Type B pancreatic cell (in vitro differentiated cells): ENCODE measurements at regions not wholly inside any gene's neighbourhood (a gene's known extent, or its start where the extent isn't known, plus 50 kb on each side); places are given as distances from the start of the nearest gene placed in this dataset.

Source experiments
- DNase-seq: peaks from one replicate; pipeline ENCODE4 v3.0.0; 2021; ENCODE audit warnings: mixed read lengths; ENCODE audit not compliant: unreplicated experiment; ENCODE audit errors: extremely low spot score
- H3K27ac Mint-ChIP-seq: 2 replicates; pipeline ENCODE4 v1.8.0; 2021; ENCODE audit warnings: mild to moderate bottlenecking, mixed read lengths
- H3K27me3 Mint-ChIP-seq: 2 replicates; pipeline ENCODE4 v1.8.0; 2021; ENCODE audit warnings: mixed read lengths
- H3K36me3 Mint-ChIP-seq: 2 replicates; pipeline ENCODE4 v1.8.0; 2021; ENCODE audit warnings: mixed read lengths
- H3K4me1 Mint-ChIP-seq: one replicate; pipeline ENCODE4 v1.8.0; 2021; ENCODE audit warnings: mixed read lengths; ENCODE audit not compliant: unreplicated experiment
- H3K4me3 Mint-ChIP-seq: 2 replicates; pipeline ENCODE4 v1.8.0; 2021; ENCODE audit warnings: mild to moderate bottlenecking, mixed read lengths
- H3K9me3 Mint-ChIP-seq: 2 replicates; pipeline ENCODE4 v1.8.0; 2021; ENCODE audit warnings: mixed read lengths
- CTCF ChIP-seq: fragments of 200-600 bp; sonication (generic); conservative IDR thresholded peaks from 2 replicates; pipeline ENCODE4 v1.5.0; 2021; ENCODE audit warnings: antibody characterized with exemption, mild to moderate bottlenecking

DNA sequence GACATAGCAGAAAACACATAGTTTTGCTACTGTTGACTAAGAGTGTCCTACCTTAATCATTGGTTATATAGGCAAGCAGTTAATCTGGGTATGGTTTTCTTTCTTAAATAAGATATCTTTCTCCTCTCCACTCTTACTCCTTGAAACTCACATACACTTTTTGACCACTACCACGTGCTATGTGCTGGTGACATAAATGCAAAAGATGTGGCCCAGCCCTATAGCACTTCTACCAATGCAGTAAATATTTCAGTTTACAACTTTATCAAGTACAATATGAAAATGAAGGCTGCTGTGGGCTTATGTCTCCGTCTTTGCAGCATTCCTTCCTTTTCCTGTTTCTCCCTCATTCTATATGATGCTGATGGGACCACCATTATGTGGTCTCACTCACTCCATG, 410.2 kb upstream of the CFAP20DC start:
- Mint-ChIP-seq H3K27me3 (no peaks in the 10 kb centered on the region), H3K4me3 (no peak overlapping the region), H3K9me3 (peaks cover 4% of the 10 kb centered on the region), H3K36me3 (no peaks in the 10 kb centered on the region), H3K4me1 (no peaks in the 10 kb centered on the region), H3K27ac (no peak overlapping the region)
- no peak for TF ChIP-seq CTCF
- DNase-seq = no peak

- H3K27ac Mint-ChIP-seq = no peak overlapping the region
- no peaks in the 10 kb centered on the region for H3K36me3 Mint-ChIP-seq
- H3K27me3 Mint-ChIP-seq = no peaks in the 10 kb centered on the region
- H3K4me3 Mint-ChIP-seq = no peak overlapping the region
- peaks cover 4% of the 10 kb centered on the region for H3K9me3 Mint-ChIP-seq
- no peaks in the 10 kb centered on the region for H3K4me1 Mint-ChIP-seq
- no peak for DNase-seq
- TF ChIP-seq CTCF = no peak
Measured at GRCh38 chr3:59456852-59457485, 407.1 kb upstream of the CFAP20DC start.

DNA sequence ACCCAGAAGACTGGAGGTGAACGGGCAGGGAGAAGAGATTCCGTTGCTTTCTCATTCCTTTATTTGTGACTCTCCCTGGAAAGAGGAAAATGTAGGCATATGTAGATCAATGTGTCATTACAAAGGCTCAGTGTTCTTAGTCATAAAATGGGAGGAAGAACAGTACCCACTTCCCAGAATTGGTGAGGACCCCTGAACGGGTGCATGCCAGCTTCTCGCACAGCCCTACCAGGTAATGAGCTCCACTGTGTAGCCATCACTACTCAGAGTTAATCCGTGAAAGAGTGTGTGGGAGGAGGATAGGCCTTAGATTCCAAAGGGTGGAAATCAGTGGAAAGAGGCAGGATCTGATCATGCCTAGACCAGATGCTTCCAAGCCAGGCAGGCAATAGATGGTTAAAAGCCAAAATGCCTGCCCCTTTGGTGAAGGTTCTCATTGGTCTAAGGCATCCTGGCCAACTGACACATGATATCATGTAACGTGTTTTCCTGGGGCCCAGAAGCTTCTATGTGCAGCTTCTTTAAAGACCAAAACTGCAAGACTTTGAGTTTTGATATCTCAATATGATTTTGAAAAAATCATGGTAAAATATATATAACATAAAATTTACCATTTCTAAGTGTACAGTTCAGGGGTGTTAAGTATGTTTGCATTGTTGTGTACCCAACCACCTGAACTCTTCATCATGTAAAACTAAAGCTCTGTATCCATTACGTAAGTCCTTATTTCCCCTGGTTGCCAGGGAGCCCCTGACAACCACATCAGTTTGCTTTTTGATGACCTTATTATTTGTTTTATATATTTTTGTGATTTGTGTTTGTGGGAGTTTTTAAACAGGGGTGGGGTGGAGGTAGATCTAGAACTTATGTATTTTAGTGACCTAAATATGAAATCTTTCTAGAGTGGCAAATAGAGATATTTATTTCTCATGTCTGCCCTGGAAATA, 402.2 kb upstream of the CFAP20DC start:
- no peak for DNase-seq
- Mint-ChIP-seq H3K4me3 (no peak overlapping the region), H3K36me3 (no peaks in the 10 kb centered on the region), H3K4me1 (peaks cover 24% of the 10 kb centered on the region), H3K9me3 (no peaks in the 10 kb centered on the region), H3K27me3 (no peaks in the 10 kb centered on the region), H3K27ac (no peak overlapping the region)
- no peak for TF ChIP-seq CTCF

DNA sequence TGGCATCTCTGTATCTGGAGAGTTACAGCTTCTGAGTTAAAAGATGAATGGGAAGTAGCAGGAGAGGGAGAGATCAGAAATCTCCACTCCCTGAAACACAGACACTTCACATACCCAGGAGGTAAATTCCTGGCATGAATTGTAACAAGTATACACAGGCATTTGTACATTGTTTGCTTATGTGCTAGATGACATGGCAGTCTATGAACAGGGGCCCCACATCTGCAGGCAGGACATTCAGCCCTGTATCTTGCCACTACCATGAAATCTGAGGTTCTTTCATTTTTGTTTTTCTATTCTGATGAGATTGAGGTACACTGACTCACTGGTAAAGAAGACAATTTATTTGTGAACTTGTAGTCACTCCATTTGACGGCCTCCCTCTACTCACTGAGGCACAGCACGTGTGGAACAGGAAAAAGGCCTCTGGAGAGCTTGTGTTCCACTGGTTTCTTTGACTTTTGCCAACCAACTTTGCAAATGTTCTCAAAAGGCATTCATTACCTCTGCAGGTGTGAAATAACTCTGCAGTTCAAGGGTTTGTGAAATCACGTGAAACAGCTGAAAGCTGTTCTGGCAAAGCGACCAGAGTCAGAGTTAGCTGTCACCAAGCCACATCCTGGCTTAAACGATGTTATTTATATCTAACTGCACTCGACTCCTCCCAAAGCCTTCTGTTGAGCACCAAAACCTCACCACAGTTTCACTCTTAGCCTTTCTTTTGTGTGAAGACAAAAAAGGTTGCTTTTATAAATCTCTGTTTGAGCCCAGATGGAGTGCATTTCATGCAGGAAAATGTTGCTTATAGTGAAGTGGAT, 401.3 kb upstream of the CFAP20DC start:
- Mint-ChIP-seq H3K27ac (peak overlapping the region; percentile 56), H3K36me3 (no peaks in the 10 kb centered on the region), H3K4me3 (peak overlapping the region; percentile 7), H3K27me3 (peaks cover 3% of the 10 kb centered on the region), H3K4me1 (peaks cover 32% of the 10 kb centered on the region), H3K9me3 (no peaks in the 10 kb centered on the region)
- DNase-seq = no peak
- no peak for TF ChIP-seq CTCF

- peaks cover 6% of the 10 kb centered on the region for H3K27me3 Mint-ChIP-seq
- no peak for TF ChIP-seq CTCF
- peaks cover 37% of the 10 kb centered on the region for H3K4me1 Mint-ChIP-seq
- H3K4me3 Mint-ChIP-seq = no peak overlapping the region
- H3K27ac Mint-ChIP-seq = no peak overlapping the region
- DNase-seq = no peak
- H3K36me3 Mint-ChIP-seq = no peaks in the 10 kb centered on the region
- H3K9me3 Mint-ChIP-seq = no peaks in the 10 kb centered on the region
Measured at GRCh38 chr3:59450437-59450836, 400.6 kb upstream of the CFAP20DC start.
